SK-N-SH treated with all-trans-retinoic acid at 6 μM for 48 hours (cell line): ENCODE measurements at regions not wholly inside any gene's neighbourhood (a gene's known extent, or its start where the extent isn't known, plus 50 kb on each side); places are given as distances from the start of the nearest gene placed in this dataset.

ENCODE experiments used
- ATAC-seq: fragments of 200-7000 bp; cut with Tn5 transposase; 3 replicates; pipeline ENCODE4 v1.9.1; 2020; ENCODE audit warnings: mild to moderate bottlenecking, moderate library complexity
- OSR1 ChIP-seq: fragments of 250-450 bp; sonication (Bioruptor Pico); IDR thresholded peaks from 2 replicates; pipeline ENCODE4 v1.8.0; 2022; ENCODE audit warnings: moderate library complexity, mild to moderate bottlenecking, inconsistent platforms
- TOX ChIP-seq: fragments of 250-450 bp; sonication (Bioruptor Pico); IDR thresholded peaks from 2 replicates; pipeline ENCODE4 v1.8.0; 2021; ENCODE audit warnings: mild to moderate bottlenecking, moderate library complexity, borderline replicate concordance
- ZFP3 ChIP-seq: fragments of 250-450 bp; sonication (Bioruptor Pico); IDR thresholded peaks from 2 replicates; pipeline ENCODE4 v1.5.0; 2020; ENCODE audit warnings: mild to moderate bottlenecking, moderate library complexity
- ZFP30 ChIP-seq: fragments of 450-650 bp; formaldehyde crosslinking; IDR thresholded peaks from 2 replicates; pipeline ENCODE4 v1.5.0; 2022; ENCODE audit warnings: mild to moderate bottlenecking, moderate library complexity
- ZNF565 ChIP-seq: fragments of 450-650 bp; formaldehyde crosslinking; conservative IDR thresholded peaks from 2 replicates; pipeline ENCODE4 v1.5.0; 2020; ENCODE audit warnings: low read depth, mild to moderate bottlenecking, moderate library complexity
- ZNF8 ChIP-seq: fragments of 450-650 bp; formaldehyde crosslinking; IDR thresholded peaks from 2 replicates; pipeline ENCODE4 v1.5.0; 2020; ENCODE audit warnings: mild to moderate bottlenecking, moderate library complexity

- TF ChIP-seq ZNF8 (CRISPR knock-in tag) (no peak), ZFP3 (CRISPR knock-in tag) (no peak), OSR1 (CRISPR knock-in tag) (no peak), TOX (CRISPR knock-in tag) (no peak)
- TF ChIP-seq, all 23 proteins: peak for 0
Observed at GRCh38 chr10:110446954-110447608, 50.6 kb upstream of the DUSP5 start (continued).

GRCh38 chr10:110447886-110448285, 49.8 kb upstream of the DUSP5 start:
- TF ChIP-seq ZNF565 (CRISPR knock-in tag): no peak
- no peak for TF ChIP-seq ZFP30 (CRISPR knock-in tag)
- ATAC-seq: no peak
